ENCODE measurements at regions not wholly inside any gene's neighbourhood (a gene's known extent, or its start where the extent isn't known, plus 50 kb on each side); places are given as distances from the start of the nearest gene placed in this dataset.
"Not testable (repeated sequence)": the region's sequence is repeated elsewhere in the genome, so short reads cannot be mapped to it uniquely, and the experiment has no call there.

GRCh38 chr2:89305623-89306022 is 614.1 kb downstream of the RPIA start:
- not testable (repeated sequence) for H3K9me2 ChIP-seq (replicated peaks; ENCODE audit: control insufficient read depth, low read length); H3K27me3 ChIP-seq (ENCODE audit: control insufficient read depth, low read length); H4K20me1 ChIP-seq (ENCODE audit: control insufficient read depth, insufficient read depth, low read depth, low read length); H3K36me3 ChIP-seq (ENCODE audit: control insufficient read depth, low read length); H3K4me3 ChIP-seq (ENCODE audit: low read length); H3K9me3 ChIP-seq (ENCODE audit: control insufficient read depth, insufficient read depth, low read length); H3K4me1 ChIP-seq (ENCODE audit: control insufficient read depth, low read length); H3K27ac ChIP-seq (ENCODE audit: low read depth, low read length); H3F3A ChIP-seq (ENCODE audit: control insufficient read depth, insufficient read depth); H3K4me2 ChIP-seq (ENCODE audit: low read length); H3K79me2 ChIP-seq (ENCODE audit: control insufficient read depth, low read length)

- not testable (repeated sequence) for H3K4me1 ChIP-seq (ENCODE audit: control insufficient read depth, low read length); H3K79me2 ChIP-seq (ENCODE audit: control insufficient read depth, low read length); H3K9me2 ChIP-seq (replicated peaks; ENCODE audit: control insufficient read depth, low read length); H4K20me1 ChIP-seq (ENCODE audit: control insufficient read depth, insufficient read depth, low read depth, low read length); H3K36me3 ChIP-seq (ENCODE audit: control insufficient read depth, low read length); H3K4me3 ChIP-seq (ENCODE audit: low read length); H3K27ac ChIP-seq (ENCODE audit: low read depth, low read length); H3K4me2 ChIP-seq (ENCODE audit: low read length); H3F3A ChIP-seq (ENCODE audit: control insufficient read depth, insufficient read depth); H3K27me3 ChIP-seq (ENCODE audit: control insufficient read depth, low read length); H3K9me3 ChIP-seq (ENCODE audit: control insufficient read depth, insufficient read depth, low read length)
Measured at GRCh38 chr2:89306869-89307637, 615.6 kb downstream of the RPIA start.

DNA sequence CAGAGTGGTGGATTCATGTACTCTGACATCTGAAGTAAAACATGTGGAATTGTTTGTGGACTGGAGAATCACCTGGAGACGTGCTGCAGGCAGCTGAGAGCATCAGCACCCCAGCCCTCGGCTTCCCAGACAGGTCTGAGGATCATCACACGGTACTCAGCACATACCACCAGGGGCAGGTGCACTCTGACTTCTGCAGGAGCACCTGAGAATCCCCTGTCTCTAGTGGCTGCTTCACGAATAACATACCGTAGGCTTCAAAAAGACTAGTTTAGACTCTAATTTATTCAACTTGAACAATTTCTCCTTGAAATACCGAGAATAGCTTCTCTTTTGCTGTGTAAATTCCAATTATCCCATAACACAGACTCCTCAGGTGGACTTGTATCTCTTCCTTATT is 627.5 kb downstream of the RPIA start:
- H3K4me3 ChIP-seq (ENCODE audit: low read length); H3K27me3 ChIP-seq (ENCODE audit: control insufficient read depth, low read length); H3K9me3 ChIP-seq (ENCODE audit: control insufficient read depth, insufficient read depth, low read length); H4K20me1 ChIP-seq (ENCODE audit: control insufficient read depth, insufficient read depth, low read depth, low read length); H3K36me3 ChIP-seq (ENCODE audit: control insufficient read depth, low read length); H3F3A ChIP-seq (ENCODE audit: control insufficient read depth, insufficient read depth); H3K27ac ChIP-seq (ENCODE audit: low read depth, low read length); H3K79me2 ChIP-seq (ENCODE audit: control insufficient read depth, low read length); H3K9me2 ChIP-seq (replicated peaks; ENCODE audit: control insufficient read depth, low read length); H3K4me1 ChIP-seq (ENCODE audit: control insufficient read depth, low read length); H3K4me2 ChIP-seq (ENCODE audit: low read length): not testable (repeated sequence)

DNA sequence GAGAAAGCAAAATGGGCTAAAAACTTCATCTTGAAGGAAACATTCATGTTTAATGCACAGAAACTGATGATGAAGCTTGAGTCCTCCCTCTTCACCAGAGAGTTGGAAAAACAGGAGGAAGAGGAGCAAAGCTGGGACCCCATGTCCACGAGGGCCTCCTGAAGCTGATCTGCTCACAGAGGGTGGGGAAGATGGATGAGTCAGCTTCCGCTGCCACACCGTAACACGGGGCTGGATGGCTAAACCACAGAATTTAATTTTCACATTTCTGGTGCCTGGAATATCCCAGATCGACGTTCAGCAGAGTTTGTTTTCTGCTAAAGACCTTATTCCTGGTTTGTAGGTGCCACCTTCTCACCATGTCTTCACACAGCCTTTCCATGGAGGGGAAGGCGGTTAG is 634.4 kb downstream of the RPIA start:
- H4K20me1 ChIP-seq (ENCODE audit: control insufficient read depth, insufficient read depth, low read depth, low read length); H3K9me3 ChIP-seq (ENCODE audit: control insufficient read depth, insufficient read depth, low read length); H3K4me1 ChIP-seq (ENCODE audit: control insufficient read depth, low read length); H3K9me2 ChIP-seq (replicated peaks; ENCODE audit: control insufficient read depth, low read length); H3K36me3 ChIP-seq (ENCODE audit: control insufficient read depth, low read length); H3F3A ChIP-seq (ENCODE audit: control insufficient read depth, insufficient read depth); H3K4me3 ChIP-seq (ENCODE audit: low read length); H3K79me2 ChIP-seq (ENCODE audit: control insufficient read depth, low read length); H3K4me2 ChIP-seq (ENCODE audit: low read length); H3K27me3 ChIP-seq (ENCODE audit: control insufficient read depth, low read length); H3K27ac ChIP-seq (ENCODE audit: low read depth, low read length): not testable (repeated sequence)

DNA sequence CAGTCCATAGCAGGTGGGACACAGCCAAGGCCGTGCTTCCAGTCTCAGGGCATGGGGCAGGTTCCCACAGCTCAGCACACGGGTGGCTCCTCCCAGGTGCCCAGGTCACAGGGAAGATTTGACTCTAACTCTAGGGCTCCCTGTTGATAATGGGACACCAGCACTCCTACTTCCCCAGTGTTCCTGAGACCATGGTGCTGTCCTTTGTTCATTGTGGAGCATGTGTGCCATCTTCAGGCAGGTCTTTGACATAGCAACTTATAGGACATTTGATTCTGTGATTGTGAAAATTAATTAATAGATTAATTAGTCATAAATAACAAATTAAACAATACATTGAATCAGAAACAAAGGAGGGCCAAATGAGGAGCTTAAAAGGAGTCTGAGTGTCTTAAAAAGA is 635.0 kb downstream of the RPIA start:
- not testable (repeated sequence) for H3K27ac ChIP-seq (ENCODE audit: low read depth, low read length); H3K27me3 ChIP-seq (ENCODE audit: control insufficient read depth, low read length); H3K4me1 ChIP-seq (ENCODE audit: control insufficient read depth, low read length); H3K4me3 ChIP-seq (ENCODE audit: low read length); H3F3A ChIP-seq (ENCODE audit: control insufficient read depth, insufficient read depth); H3K9me3 ChIP-seq (ENCODE audit: control insufficient read depth, insufficient read depth, low read length); H3K4me2 ChIP-seq (ENCODE audit: low read length); H4K20me1 ChIP-seq (ENCODE audit: control insufficient read depth, insufficient read depth, low read depth, low read length); H3K9me2 ChIP-seq (replicated peaks; ENCODE audit: control insufficient read depth, low read length); H3K36me3 ChIP-seq (ENCODE audit: control insufficient read depth, low read length); H3K79me2 ChIP-seq (ENCODE audit: control insufficient read depth, low read length)
- TF ChIP-seq CTCF (IDR thresholded peaks at IDR 0.05; ENCODE audit: low read depth, low read length, poor library complexity, severe bottlenecking) = peak; percentile 9

- not testable (repeated sequence) for H3K27ac ChIP-seq (ENCODE audit: low read depth, low read length); H3K9me2 ChIP-seq (replicated peaks; ENCODE audit: control insufficient read depth, low read length); H3K79me2 ChIP-seq (ENCODE audit: control insufficient read depth, low read length); H3K9me3 ChIP-seq (ENCODE audit: control insufficient read depth, insufficient read depth, low read length); H3K4me3 ChIP-seq (ENCODE audit: low read length); H4K20me1 ChIP-seq (ENCODE audit: control insufficient read depth, insufficient read depth, low read depth, low read length); H3K36me3 ChIP-seq (ENCODE audit: control insufficient read depth, low read length); H3F3A ChIP-seq (ENCODE audit: control insufficient read depth, insufficient read depth); H3K4me1 ChIP-seq (ENCODE audit: control insufficient read depth, low read length); H3K27me3 ChIP-seq (ENCODE audit: control insufficient read depth, low read length); H3K4me2 ChIP-seq (ENCODE audit: low read length)
Measured at GRCh38 chr2:89328790-89329189, 637.3 kb downstream of the RPIA start.

Data from DOHH2 (cell line).